Panc1 (cell line): ENCODE measurements at regions not wholly inside any gene's neighbourhood (a gene's known extent, or its start where the extent isn't known, plus 50 kb on each side); places are given as distances from the start of the nearest gene placed in this dataset.

Experiments used
- ATAC-seq: fragments of 200-7000 bp; cut with Tn5 transposase; 2 replicates; pipeline ENCODE4 v1.9.1; 2020; ENCODE audit warnings: mild to moderate bottlenecking, moderate library complexity
- BruUV-seq: library from RNA; stranded (reverse); fragments of 400-500 nt; replicated peaks from 2 replicates; lab custom pipeline; 2021; lab: Mats Ljungman, UMichigan
- CTCF ChIA-PET: fragments of 300-600 bp; sonication (Branson Sonifier 250); formaldehyde crosslinking; loops from one replicate; lab custom pipeline; 2022; ENCODE audit warnings: antibody characterized with exemption; lab: Charles Lee
- POLR2A ChIA-PET: fragments of 300-600 bp; sonication (Branson Sonifier 250); formaldehyde crosslinking; loops from one replicate; lab custom pipeline; 2022; ENCODE audit warnings: antibody characterized with exemption; lab: Charles Lee
- DNase-seq: peaks from one replicate; pipeline ENCODE4 v3.0.0-alpha.2; 2010; ENCODE audit warnings: low read depth, low spot score
- H3K27ac ChIP-seq: 2 replicates; pipeline ENCODE4 v1.5.1; 2011; ENCODE audit warnings: mild to moderate bottlenecking, low read length, inconsistent platforms
- H3K27me3 ChIP-seq: fragments of 200-500 bp; sonication (Bioruptor generic); 2 replicates; pipeline ENCODE4 v1.6.0; 2014; ENCODE audit warnings: low read length, inconsistent platforms; ENCODE audit not compliant: control insufficient read depth, insufficient read depth
- H3K36me3 ChIP-seq: fragments of 200-500 bp; sonication (Bioruptor generic); 2 replicates; pipeline ENCODE4 v1.5.1; 2014; ENCODE audit warnings: inconsistent platforms, mild to moderate bottlenecking, low read length, moderate library complexity; ENCODE audit not compliant: control insufficient read depth, insufficient read depth
- H3K4me1 ChIP-seq: 2 replicates; pipeline ENCODE4 v1.5.1; 2011; ENCODE audit warnings: inconsistent platforms, mild to moderate bottlenecking, low read length, moderate library complexity; ENCODE audit not compliant: control insufficient read depth, insufficient read depth
- H3K4me3 ChIP-seq, 2 experiments: 2 replicates each; pipeline ENCODE4 v1.5.1; 2011 to 2012; ENCODE audit warnings: low read depth in 2 of 2, low read length in 2 of 2, mild to moderate bottlenecking in 2 of 2, inconsistent platforms in 1 of 2, moderate library complexity in 1 of 2
- H3K9me3 ChIP-seq: fragments of 200-500 bp; sonication (Bioruptor generic); 2 replicates; pipeline ENCODE4 v1.5.1; 2014; ENCODE audit warnings: low read depth, mild to moderate bottlenecking, inconsistent platforms, low read length, moderate library complexity; ENCODE audit not compliant: control insufficient read depth, insufficient read depth
- POLR2AphosphoS5 ChIP-seq: IDR thresholded peaks from 2 replicates; pipeline ENCODE4 v1.6.1; 2012; ENCODE audit warnings: mild to moderate bottlenecking, low read depth, low read length, moderate library complexity
- REST ChIP-seq, 2 experiments: IDR thresholded peaks; 2 replicates each; pipeline ENCODE4 v1.6.1; 2011 to 2012; ENCODE audit warnings: low read depth in 2 of 2, control low read depth in 1 of 2, low read length in 1 of 2, mild to moderate bottlenecking in 1 of 2, moderate library complexity in 1 of 2; ENCODE audit not compliant: insufficient read depth in 1 of 2
- SIN3A ChIP-seq: IDR thresholded peaks from 2 replicates; pipeline ENCODE4 v1.6.1; 2012; ENCODE audit warnings: low read depth, mild to moderate bottlenecking, low read length, moderate library complexity, borderline replicate concordance; ENCODE audit not compliant: insufficient read depth
- TCF7L2 ChIP-seq: IDR thresholded peaks from 2 replicates; pipeline ENCODE4 v1.6.1; 2011; ENCODE audit warnings: mild to moderate bottlenecking, low read depth, low read length, inconsistent platforms
- in situ Hi-C: cut with HindIII; loops from 2 replicates; pipeline ENCODE4 v1.10.0; 2016; ENCODE audit warnings: low sequenced_read_pairs, low pct_unique_long_range_greater_than_20kb
- intact Hi-C: fragments of 100-400 bp; cut with micrococcal nuclease; formaldehyde crosslinking; loops from one replicate; pipeline ENCODE4 v1.10.0; 2022; ENCODE audit not compliant: unreplicated experiment
- TF ChIP-seq, protein P1 (sequence below): fragments of 450-650 bp; IDR thresholded peaks from 2 replicates; pipeline ENCODE4 v1.5.1; 2017; ENCODE audit warnings: mild to moderate bottlenecking

GRCh38 chr11:120035756-120036155, 102.2 kb downstream of the TRIM29 start:
- peaks cover 8% of the 10 kb centered on the region for H3K27me3 ChIP-seq
- ATAC-seq (no peak), DNase-seq (no peak)
- ChIA-PET POLR2A (no interaction called here), CTCF (no interaction called here)
- in situ Hi-C loops: no loop called here
- H3K27ac ChIP-seq: no peak overlapping the region
- intact Hi-C loops: no loop called here
- no peak overlapping the region for H3K4me3 ChIP-seq
- H3K4me1 ChIP-seq: no peaks in the 10 kb centered on the region
- no TSS peak for BruUV-seq
- TF ChIP-seq SIN3A (no peak), POLR2AphosphoS5 (no peak), REST (IDR thresholded peaks at IDR 0.05; ENCODE audit: insufficient read depth in 1 of 2, low read depth in 2 of 2, low read length in 1 of 2) (no peak), TCF7L2 (no peak)
- TF ChIP-seq, protein P1, sequence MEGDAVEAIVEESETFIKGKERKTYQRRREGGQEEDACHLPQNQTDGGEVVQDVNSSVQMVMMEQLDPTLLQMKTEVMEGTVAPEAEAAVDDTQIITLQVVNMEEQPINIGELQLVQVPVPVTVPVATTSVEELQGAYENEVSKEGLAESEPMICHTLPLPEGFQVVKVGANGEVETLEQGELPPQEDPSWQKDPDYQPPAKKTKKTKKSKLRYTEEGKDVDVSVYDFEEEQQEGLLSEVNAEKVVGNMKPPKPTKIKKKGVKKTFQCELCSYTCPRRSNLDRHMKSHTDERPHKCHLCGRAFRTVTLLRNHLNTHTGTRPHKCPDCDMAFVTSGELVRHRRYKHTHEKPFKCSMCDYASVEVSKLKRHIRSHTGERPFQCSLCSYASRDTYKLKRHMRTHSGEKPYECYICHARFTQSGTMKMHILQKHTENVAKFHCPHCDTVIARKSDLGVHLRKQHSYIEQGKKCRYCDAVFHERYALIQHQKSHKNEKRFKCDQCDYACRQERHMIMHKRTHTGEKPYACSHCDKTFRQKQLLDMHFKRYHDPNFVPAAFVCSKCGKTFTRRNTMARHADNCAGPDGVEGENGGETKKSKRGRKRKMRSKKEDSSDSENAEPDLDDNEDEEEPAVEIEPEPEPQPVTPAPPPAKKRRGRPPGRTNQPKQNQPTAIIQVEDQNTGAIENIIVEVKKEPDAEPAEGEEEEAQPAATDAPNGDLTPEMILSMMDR: no peak
- no peaks in the 10 kb centered on the region for H3K36me3 ChIP-seq
- H3K9me3 ChIP-seq: no peaks in the 10 kb centered on the region

DNA sequence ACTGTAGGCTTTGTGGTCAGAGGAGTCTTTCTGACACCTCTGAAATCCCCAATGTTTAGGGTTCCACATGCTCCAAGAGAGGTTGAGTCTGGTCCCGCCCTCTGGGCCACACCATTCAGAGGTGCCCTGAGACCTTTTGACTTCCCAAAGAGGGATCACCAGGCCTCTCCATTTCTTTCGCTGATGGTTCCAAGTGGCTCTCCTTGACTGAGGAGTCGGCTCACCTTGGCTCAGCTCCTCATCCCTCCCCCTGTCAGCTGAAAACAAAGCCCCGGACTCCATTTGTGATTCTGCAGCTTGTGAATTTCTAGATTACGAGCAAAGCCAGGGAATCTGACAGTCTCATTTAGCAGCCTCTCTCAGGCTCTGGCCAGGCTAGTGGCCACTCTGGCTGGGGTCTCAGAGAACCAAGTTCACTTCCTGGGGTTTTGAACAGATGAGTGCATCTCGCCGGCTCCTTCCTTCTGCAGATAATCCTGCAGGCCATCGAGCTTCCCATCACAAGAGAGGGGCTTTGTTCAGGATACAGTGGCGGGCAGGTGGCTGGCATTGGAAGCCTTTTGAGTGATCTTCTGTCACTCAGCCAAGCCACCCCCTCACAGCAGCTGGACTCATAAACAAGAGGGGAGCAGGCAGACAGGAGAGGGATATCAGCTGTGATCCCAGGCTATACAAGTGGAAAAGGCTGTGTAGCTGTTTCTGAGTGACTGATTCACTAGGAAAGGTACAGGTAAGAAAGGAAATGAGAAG, 102.9 kb downstream of the TRIM29 start:
- Histone ChIP-seq H3K4me1 (no peaks in the 10 kb centered on the region), H3K36me3 (no peaks in the 10 kb centered on the region), H3K27ac (no peak overlapping the region), H3K27me3 (peaks cover 6% of the 10 kb centered on the region), H3K4me3 (no peak overlapping the region), H3K9me3 (no peaks in the 10 kb centered on the region)
- BruUV-seq: no TSS peak
- ChIA-PET CTCF (no interaction called here), POLR2A (no interaction called here)
- ATAC-seq: no peak
- intact Hi-C loops: no loop called here
- in situ Hi-C loops: no loop called here
- no peak for DNase-seq
- TF ChIP-seq POLR2AphosphoS5: no peak
- no peak for TF ChIP-seq SIN3A
- TF ChIP-seq, protein P1: no peak
- no peak for TF ChIP-seq TCF7L2
- no peak for TF ChIP-seq REST (IDR thresholded peaks at IDR 0.05; ENCODE audit: insufficient read depth in 1 of 2, low read depth in 2 of 2, low read length in 1 of 2)
